ENCODE measurements at regions not wholly inside any gene's neighbourhood (a gene's known extent, or its start where the extent isn't known, plus 50 kb on each side); places are given as distances from the start of the nearest gene placed in this dataset.
A peak's percentile ranks its signal among the peaks of the same experiment; 100 is the strongest.

DNA sequence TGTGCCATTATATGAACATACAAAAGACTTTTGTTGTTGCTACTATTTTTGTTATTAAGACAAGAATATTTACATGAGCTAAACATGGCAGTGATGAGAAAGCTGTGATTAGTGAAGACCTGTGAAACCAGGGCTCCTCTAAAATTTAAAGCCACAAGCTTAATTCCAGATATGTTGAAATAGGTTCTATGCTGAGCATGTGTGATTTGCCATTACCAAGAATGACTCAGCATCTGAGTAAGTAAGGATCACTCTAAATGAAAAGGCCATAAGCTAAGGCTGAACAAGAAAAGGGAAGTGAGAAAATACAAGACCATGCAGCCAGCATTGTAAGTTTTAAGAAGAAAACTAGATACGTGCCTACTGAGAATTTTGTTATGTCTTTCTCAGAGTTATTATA lies 75.9 kb upstream of the CAMK2D start:
- Histone ChIP-seq H3K14ac (ENCODE audit: insufficient read length) (no peak overlapping the region), H4K20me1 (replicated peaks in 1 of 2; ENCODE audit: control insufficient read depth in 1 of 2, insufficient read depth in 2 of 2, low read length in 2 of 2) (no peaks in the 10 kb centered on the region), H3K23me2 (ENCODE audit: low read depth, low read length) (no peaks in the 10 kb centered on the region), H3K36me3 (ENCODE audit: control insufficient read depth in 2 of 4, insufficient read depth in 4 of 4, low read length in 3 of 4) (no peaks in the 10 kb centered on the region), H3K4me1 (replicated peaks in 1 of 4; ENCODE audit: control insufficient read depth in 3 of 4, insufficient read depth in 4 of 4, low read length in 3 of 4) (no peaks in the 10 kb centered on the region), H3K9me3 (ENCODE audit: insufficient read depth in 2 of 2, low read depth in 1 of 2, low read length in 1 of 2) (no peaks in the 10 kb centered on the region), H3K79me1 (ENCODE audit: low read depth, low read length) (no peaks in the 10 kb centered on the region), H3K9ac (replicated peaks in 1 of 4; ENCODE audit: extremely low read depth in 1 of 4, low read depth in 3 of 4, low read length in 3 of 4) (no peak overlapping the region), H4K8ac (ENCODE audit: extremely low read depth, insufficient read depth, low read length) (no peak overlapping the region), H3K23ac (ENCODE audit: insufficient read length) (no peak overlapping the region), H3K4me3 (ENCODE audit: extremely low read depth in 1 of 4, insufficient read depth in 2 of 4, low read depth in 3 of 4, low read length in 4 of 4) (no peak overlapping the region), H3K4me2 (ENCODE audit: insufficient read depth in 1 of 2, low read depth in 2 of 2, low read length in 2 of 2) (no peak overlapping the region), H3K27me3 (replicated peaks in 1 of 4; ENCODE audit: control insufficient read depth in 3 of 4, extremely low read depth in 1 of 4, insufficient read depth in 3 of 4, low read length in 3 of 4) (no peaks in the 10 kb centered on the region), H3K18ac (ENCODE audit: extremely low read depth, low read length) (no peak overlapping the region), H3K56ac (replicated peaks; ENCODE audit: insufficient read length, low read depth, low read length) (no peak overlapping the region), H2BK12ac (ENCODE audit: low read depth, low read length) (no peak overlapping the region), H3K79me2 (ENCODE audit: control insufficient read depth in 1 of 2, insufficient read depth in 2 of 2, low read length in 2 of 2) (no peaks in the 10 kb centered on the region), H3K27ac (ENCODE audit: low read depth, low read length) (no peak overlapping the region), H2AFZ (ENCODE audit: low read length) (no peak overlapping the region), H3K4ac (replicated peaks; ENCODE audit: insufficient read length, low read depth, low read length) (no peak overlapping the region), H4K5ac (ENCODE audit: insufficient read length, low read depth, low read length) (no peak overlapping the region), H4K91ac (replicated peaks; ENCODE audit: insufficient read length, low read length) (no peak overlapping the region), H2BK5ac (ENCODE audit: low read depth, low read length) (no peak overlapping the region), H2BK120ac (replicated peaks; ENCODE audit: low read depth, low read length) (no peak overlapping the region), H2AK5ac (ENCODE audit: low read depth, low read length) (no peak overlapping the region), H2BK15ac (ENCODE audit: low read length) (no peak overlapping the region), H2BK20ac (ENCODE audit: low read length) (no peak overlapping the region)
- ChIA-PET POLR2A (ENCODE audit: partially characterized antibody) (no interaction called here), CTCF (ENCODE audit: partially characterized antibody) (interaction anchor here (1.4 to 1.6 kb wide), 2 partner anchors 17 to 164 kb away, joined by 3 to 5 read pairs; no protein-coding TSS in a partner anchor)
- WGBS, 2 experiments (ENCODE audit: extremely low coverage in 1 of 2, insufficient coverage in 1 of 2, insufficient read length in 1 of 2, insufficient replicate concordance in 2 of 2, low coverage in 1 of 2, low lambda C conversion rate in 2 of 2, missing lambda C conversion rate in 1 of 2): 83% methylated on average over 1 of the region's 1 CpG; no CpG with 5 or more reads in 1 of the 2 experiments
- DNase-seq (ENCODE audit: low read depth in 1 of 2, low spot score in 2 of 2) (no peak), FAIRE-seq (no peak)
- TF ChIP-seq CHD2 (IDR thresholded peaks at IDR 0.05; ENCODE audit: low read length): no peak
- 0 out of 2 replicates have a peak, but pooled peaks have one; percentile 40 for TF ChIP-seq BACH1 (IDR thresholded peaks at IDR 0.05; ENCODE audit: low read length)
- no peak for TF ChIP-seq POLR2A (IDR thresholded peaks at IDR 0.05; ENCODE audit: control extremely low read depth in 1 of 2, low read depth in 2 of 2, low read length in 2 of 2)
- TF ChIP-seq NRF1 (IDR thresholded peaks at IDR 0.05; ENCODE audit: low read depth, low read length): no peak
- TF ChIP-seq SIN3A (conservative IDR thresholded peaks at IDR 0.05 in 1 of 2, IDR thresholded peaks at IDR 0.05 in 1 of 2; ENCODE audit: low read depth in 1 of 2, low read length in 2 of 2): no peak
- 0 out of 2 replicates have a peak, but pooled peaks have one; percentile 36 for TF ChIP-seq MAFK (IDR thresholded peaks at IDR 0.05; ENCODE audit: low read depth, low read length)
- TF ChIP-seq USF2 (IDR thresholded peaks at IDR 0.05; ENCODE audit: low read length): no peak

Data from H1 (cell line).